Mucosa of rectum (tissue), 2 donors: ENCODE measurements at regions not wholly inside any gene's neighbourhood (a gene's known extent, or its start where the extent isn't known, plus 50 kb on each side); places are given as distances from the start of the nearest gene placed in this dataset.

Experiments used
- H3K27ac ChIP-seq, 2 donors: one replicate each; pipeline ENCODE4 v1.7.0; 2013; ENCODE audit warnings: inconsistent platforms in 2 of 2, low read depth in 2 of 2, low read length in 2 of 2
- H3K27me3 ChIP-seq, 2 donors: one replicate each; pipeline ENCODE4 v1.7.0; 2013; ENCODE audit warnings: low read length in 2 of 2; ENCODE audit not compliant: control insufficient read depth in 2 of 2, insufficient read depth in 2 of 2
- H3K36me3 ChIP-seq, 2 donors: one replicate each; pipeline ENCODE4 v1.7.0; 2013; ENCODE audit warnings: low read length in 2 of 2; ENCODE audit not compliant: control insufficient read depth in 2 of 2, insufficient read depth in 2 of 2
- H3K4me1 ChIP-seq, 2 donors: one replicate each; pipeline ENCODE4 v1.7.0; 2013; ENCODE audit warnings: low read length in 2 of 2, mild to moderate bottlenecking in 1 of 2; ENCODE audit not compliant: control insufficient read depth in 2 of 2, insufficient read depth in 2 of 2
- H3K4me3 ChIP-seq, 2 donors: one replicate each; pipeline ENCODE4 v1.7.0; 2013; ENCODE audit warnings: low read length in 2 of 2
- H3K9ac ChIP-seq, 2 donors: one replicate each; pipeline ENCODE4 v1.7.0; 2013; ENCODE audit warnings: low read length in 2 of 2, low read depth in 1 of 2, mild to moderate bottlenecking in 1 of 2
- H3K9me3 ChIP-seq, 2 donors: one replicate each; pipeline ENCODE4 v1.7.0; 2013; ENCODE audit warnings: low read length in 2 of 2; ENCODE audit not compliant: control insufficient read depth in 2 of 2
- donor health status: healthy.
- donor health status: Normal muscosa, but diverticular disease.

GRCh38 chr13:90168953-90169352, 1178.5 kb upstream of the MIR17HG start:
- Histone ChIP-seq H3K9me3 (no peaks in the 10 kb centered on the region), H3K27me3 (no peaks in the 10 kb centered on the region), H3K4me1 (no peaks in the 10 kb centered on the region)

DNA sequence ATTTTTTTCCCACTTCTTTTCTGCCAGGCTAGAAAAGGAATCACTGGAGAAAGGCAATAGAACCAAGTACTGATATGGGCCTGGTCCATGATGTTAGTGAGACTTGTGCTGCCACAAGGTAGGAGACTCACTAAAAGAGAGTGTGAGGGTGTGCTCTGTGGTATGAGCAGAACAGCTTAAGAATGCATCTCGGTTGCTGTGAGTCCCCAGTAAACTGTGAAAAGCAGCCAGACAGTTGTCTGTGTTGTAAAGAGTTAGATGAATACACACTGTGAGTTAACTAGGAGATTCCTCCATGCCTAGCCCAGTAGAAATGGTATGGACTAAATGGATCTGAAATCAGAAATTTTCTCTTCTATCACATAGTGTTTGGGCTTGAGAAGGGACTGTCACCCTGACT, 1177.3 kb upstream of the MIR17HG start:
- H3K36me3 ChIP-seq, result no peaks in the 10 kb centered on the region
- no peaks in the 10 kb centered on the region for H3K4me1 ChIP-seq
- no peak overlapping the region for H3K27ac ChIP-seq
- H3K9ac ChIP-seq, result no peak overlapping the region
- no peak overlapping the region for H3K4me3 ChIP-seq
- H3K9me3 ChIP-seq, result no peaks in the 10 kb centered on the region
- H3K27me3 ChIP-seq, result no peaks in the 10 kb centered on the region

More at GRCh38 chr13:90168953-90169352, 1178.5 kb upstream of the MIR17HG start:
- Histone ChIP-seq H3K4me3 (no peak overlapping the region), H3K27ac (no peak overlapping the region), H3K36me3 (no peaks in the 10 kb centered on the region), H3K9ac (no peak overlapping the region)

GRCh38 chr13:90171649-90172048, 1175.8 kb upstream of the MIR17HG start:
- no peak overlapping the region for H3K9ac ChIP-seq
- no peaks in the 10 kb centered on the region for H3K36me3 ChIP-seq
- no peaks in the 10 kb centered on the region for H3K27me3 ChIP-seq
- H3K9me3 ChIP-seq, result no peaks in the 10 kb centered on the region
- no peak overlapping the region for H3K4me3 ChIP-seq
- no peaks in the 10 kb centered on the region for H3K4me1 ChIP-seq
- no peak overlapping the region for H3K27ac ChIP-seq

DNA sequence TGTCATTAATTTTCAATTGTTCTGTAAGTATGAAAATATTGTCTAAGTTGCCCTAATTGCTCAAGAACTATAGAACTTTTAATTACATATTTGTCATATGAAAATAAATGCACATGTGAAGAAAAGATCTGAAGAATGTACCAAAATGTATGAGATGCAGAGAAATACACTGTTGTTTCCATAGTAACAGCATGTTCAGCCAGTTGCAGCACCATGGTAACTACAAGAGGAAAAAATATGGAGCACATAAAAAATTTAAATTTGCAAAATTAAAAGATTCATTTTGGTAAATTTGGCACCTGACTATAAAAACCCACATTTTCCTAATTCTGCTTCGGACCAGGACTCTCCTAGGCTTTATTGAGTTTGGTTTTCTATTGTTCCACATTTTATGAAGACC, 1170.0 kb upstream of the MIR17HG start:
- no peak overlapping the region for H3K4me3 ChIP-seq
- no peaks in the 10 kb centered on the region for H3K27me3 ChIP-seq
- no peaks in the 10 kb centered on the region for H3K9me3 ChIP-seq
- no peak overlapping the region for H3K9ac ChIP-seq
- no peaks in the 10 kb centered on the region for H3K4me1 ChIP-seq
- H3K27ac ChIP-seq, result no peak overlapping the region
- no peaks in the 10 kb centered on the region for H3K36me3 ChIP-seq

DNA sequence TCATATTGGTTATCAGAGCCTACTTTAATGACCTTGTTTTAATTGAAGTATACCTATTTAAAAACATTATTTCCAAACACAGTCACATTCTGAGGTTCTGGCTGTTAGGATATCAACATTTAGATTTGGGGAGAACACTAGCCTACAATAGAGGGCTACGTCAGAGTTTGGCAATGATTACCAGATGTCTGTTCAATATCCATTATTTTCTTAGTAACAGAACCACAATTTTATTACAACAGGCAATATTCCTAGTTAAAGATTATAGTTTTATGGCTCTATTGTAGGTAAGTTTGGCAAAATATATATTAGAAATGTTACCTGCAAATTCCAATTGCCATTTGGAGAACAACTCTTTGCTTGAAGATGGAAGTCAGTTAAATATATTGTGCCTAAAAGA, 1163.1 kb upstream of the MIR17HG start:
- H3K4me1 ChIP-seq, result no peaks in the 10 kb centered on the region
- no peak overlapping the region for H3K4me3 ChIP-seq
- H3K36me3 ChIP-seq, result no peaks in the 10 kb centered on the region
- no peak overlapping the region for H3K27ac ChIP-seq
- H3K9me3 ChIP-seq, result no peaks in the 10 kb centered on the region
- H3K27me3 ChIP-seq, result no peaks in the 10 kb centered on the region
- H3K9ac ChIP-seq, result no peak overlapping the region

DNA sequence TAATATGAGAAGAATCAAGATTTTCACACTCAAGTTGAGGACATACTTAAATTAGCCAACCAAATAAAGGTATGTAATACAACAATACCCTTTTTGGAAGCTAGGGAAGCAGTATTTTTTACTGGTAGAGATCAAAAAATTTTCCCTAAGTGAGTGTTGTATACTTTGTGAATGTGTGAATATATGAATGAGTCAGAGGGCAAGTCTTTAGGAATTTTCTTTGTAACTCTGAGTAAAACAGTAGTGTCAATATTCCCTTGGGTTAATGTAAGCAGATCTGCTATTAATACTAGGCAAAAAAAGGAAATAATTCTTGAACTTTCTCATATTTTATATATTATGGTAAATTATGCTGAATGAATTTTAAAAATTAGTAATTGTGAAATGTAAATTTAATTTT, 1161.8 kb upstream of the MIR17HG start:
- H3K27me3 ChIP-seq, result no peaks in the 10 kb centered on the region
- no peaks in the 10 kb centered on the region for H3K36me3 ChIP-seq
- H3K4me3 ChIP-seq, result no peak overlapping the region
- no peaks in the 10 kb centered on the region for H3K4me1 ChIP-seq
- H3K27ac ChIP-seq, result no peak overlapping the region
- H3K9me3 ChIP-seq, result no peaks in the 10 kb centered on the region
- no peak overlapping the region for H3K9ac ChIP-seq

GRCh38 chr13:90187478-90188350, 1159.8 kb upstream of the MIR17HG start:
- H3K27ac ChIP-seq, result no peak overlapping the region

GRCh38 chr13:90188351-90188636, 1159.2 kb upstream of the MIR17HG start:
- H3K4me3 ChIP-seq, result no peak overlapping the region
- H3K36me3 ChIP-seq, result no peaks in the 10 kb centered on the region
- no peaks in the 10 kb centered on the region for H3K9me3 ChIP-seq
- no peaks in the 10 kb centered on the region for H3K27me3 ChIP-seq
- no peak overlapping the region for H3K27ac ChIP-seq
- no peak overlapping the region for H3K9ac ChIP-seq
- no peaks in the 10 kb centered on the region for H3K4me1 ChIP-seq

More at GRCh38 chr13:90187478-90188350, 1159.8 kb upstream of the MIR17HG start:
- Histone ChIP-seq H3K36me3 (no peaks in the 10 kb centered on the region), H3K4me1 (no peaks in the 10 kb centered on the region), H3K27me3 (no peaks in the 10 kb centered on the region), H3K4me3 (no peak overlapping the region), H3K9me3 (no peaks in the 10 kb centered on the region), H3K9ac (no peak overlapping the region)

DNA sequence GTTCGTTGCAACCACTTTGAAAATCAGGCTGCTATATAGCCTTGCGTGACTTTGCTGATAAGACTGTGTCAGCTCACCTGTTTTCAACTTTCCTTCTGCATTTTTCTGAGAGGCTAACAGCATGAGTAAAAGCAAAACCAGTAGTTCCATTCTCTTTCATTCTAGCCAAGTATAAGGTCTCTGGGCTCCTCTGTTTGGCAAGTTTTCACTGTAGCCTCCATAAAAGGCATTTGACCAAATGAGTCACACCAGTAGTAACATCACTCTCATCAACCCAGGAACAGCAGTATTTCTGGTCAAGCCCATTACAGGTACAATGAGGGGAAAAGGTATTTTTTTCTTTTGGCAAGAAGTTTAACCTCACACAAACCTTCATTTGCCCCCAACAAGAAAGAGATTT, 1149.8 kb upstream of the MIR17HG start:
- Histone ChIP-seq H3K36me3 (no peaks in the 10 kb centered on the region), H3K27ac (no peak overlapping the region), H3K4me3 (no peak overlapping the region), H3K4me1 (no peaks in the 10 kb centered on the region), H3K9me3 (no peaks in the 10 kb centered on the region), H3K9ac (no peak overlapping the region), H3K27me3 (no peaks in the 10 kb centered on the region)

DNA sequence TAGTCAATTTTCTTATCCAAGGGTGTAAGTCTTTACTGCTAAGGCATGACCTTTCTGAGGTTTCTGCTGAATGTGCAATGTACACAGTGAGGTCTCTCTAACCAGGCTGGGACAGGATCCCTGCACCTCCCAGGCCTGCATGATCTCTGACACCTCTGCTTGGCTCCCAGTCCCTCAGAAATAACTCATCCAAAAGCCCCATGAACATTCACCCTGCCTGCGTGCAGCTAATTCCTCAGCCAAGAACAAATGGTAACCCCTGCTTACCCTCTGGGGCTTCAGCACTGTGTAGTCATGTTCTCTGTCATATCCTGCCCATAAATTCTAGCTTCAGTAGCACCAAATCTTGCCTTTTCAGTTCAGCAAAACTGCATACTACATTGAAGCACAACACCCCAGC, 1146.3 kb upstream of the MIR17HG start:
- no peak overlapping the region for H3K4me3 ChIP-seq
- H3K9me3 ChIP-seq, result no peaks in the 10 kb centered on the region
- H3K27me3 ChIP-seq, result no peaks in the 10 kb centered on the region
- H3K9ac ChIP-seq, result no peak overlapping the region
- no peak overlapping the region for H3K27ac ChIP-seq
- H3K36me3 ChIP-seq, result no peaks in the 10 kb centered on the region
- H3K4me1 ChIP-seq, result no peaks in the 10 kb centered on the region
